Mesothelial cell of epicardium (in vitro differentiated cells): ENCODE measurements at regions not wholly inside any gene's neighbourhood (a gene's known extent, or its start where the extent isn't known, plus 50 kb on each side); places are given as distances from the start of the nearest gene placed in this dataset.

Experiments
- DNase-seq, 2 experiments: peaks; one replicate each; pipeline ENCODE4 v3.0.0; 2021; ENCODE audit warnings: low spot score in 2 of 2; ENCODE audit not compliant: unreplicated experiment in 2 of 2
- H3K27ac Mint-ChIP-seq: 2 replicates; pipeline ENCODE4 v1.8.0; 2021; ENCODE audit warnings: mixed read lengths
- H3K27me3 Mint-ChIP-seq: 2 replicates; pipeline ENCODE4 v1.8.0; 2021; ENCODE audit warnings: low read depth, mixed read lengths
- H3K36me3 Mint-ChIP-seq: 2 replicates; pipeline ENCODE4 v1.8.0; 2021; ENCODE audit warnings: mixed read lengths
- H3K4me1 Mint-ChIP-seq: 2 replicates; pipeline ENCODE4 v1.8.0; 2021; ENCODE audit warnings: mixed read lengths
- H3K4me3 Mint-ChIP-seq: 2 replicates; pipeline ENCODE4 v1.8.0; 2021; ENCODE audit warnings: mild to moderate bottlenecking, moderate library complexity, mixed read lengths
- H3K9me3 Mint-ChIP-seq: 2 replicates; pipeline ENCODE4 v1.8.0; 2021; ENCODE audit warnings: mixed read lengths
- CTCF ChIP-seq: fragments of 200-600 bp; sonication (generic); IDR thresholded peaks from one replicate; pipeline ENCODE4 v1.5.0; 2021; ENCODE audit warnings: antibody characterized with exemption; ENCODE audit not compliant: unreplicated experiment

GRCh38 chr6:21664314-21665109 is 71.0 kb downstream of the SOX4 start:
- DNase-seq, result peak; percentile 35 to 67

GRCh38 chr6:21665110-21665391 is 71.5 kb downstream of the SOX4 start:
- TF ChIP-seq CTCF, result no peak
- Mint-ChIP-seq H3K4me3 (peak overlapping the region; percentile 85), H3K4me1 (peaks cover 39% of the 10 kb centered on the region), H3K36me3 (no peaks in the 10 kb centered on the region), H3K27me3 (no peaks in the 10 kb centered on the region), H3K9me3 (no peaks in the 10 kb centered on the region), H3K27ac (peak overlapping the region; percentile 96)
- DNase-seq, result no peak

More at GRCh38 chr6:21664314-21665109, 71.0 kb downstream of the SOX4 start:
- TF ChIP-seq CTCF, result no peak
- Mint-ChIP-seq H3K4me1 (peaks cover 39% of the 10 kb centered on the region), H3K27ac (peak overlapping the region; percentile 96), H3K36me3 (no peaks in the 10 kb centered on the region), H3K27me3 (no peaks in the 10 kb centered on the region), H3K4me3 (peak overlapping the region; percentile 85), H3K9me3 (no peaks in the 10 kb centered on the region)

- peaks cover 45% of the 10 kb centered on the region for H3K4me1 Mint-ChIP-seq
- DNase-seq, result peak in 1 of 2 experiments; percentile 46
- H3K27me3 Mint-ChIP-seq, result no peaks in the 10 kb centered on the region
- TF ChIP-seq CTCF, result no peak
- no peaks in the 10 kb centered on the region for H3K9me3 Mint-ChIP-seq
- no peaks in the 10 kb centered on the region for H3K36me3 Mint-ChIP-seq
- peak overlapping the region; percentile 96 for H3K27ac Mint-ChIP-seq
- peak overlapping the region; percentile 85 for H3K4me3 Mint-ChIP-seq
Measured at GRCh38 chr6:21665392-21666200, 72.0 kb downstream of the SOX4 start.

- Mint-ChIP-seq H3K36me3 (no peaks in the 10 kb centered on the region), H3K4me1 (peaks cover 49% of the 10 kb centered on the region), H3K4me3 (peak overlapping the region; percentile 85), H3K27me3 (no peaks in the 10 kb centered on the region), H3K9me3 (no peaks in the 10 kb centered on the region), H3K27ac (peak overlapping the region; percentile 96)
- TF ChIP-seq CTCF, result no peak
- DNase-seq, result peak; percentile 25 to 48
Measured at GRCh38 chr6:21666201-21666691, 72.7 kb downstream of the SOX4 start.

- Mint-ChIP-seq H3K27ac (peak overlapping the region; percentile 89), H3K9me3 (no peaks in the 10 kb centered on the region), H3K4me1 (peaks cover 49% of the 10 kb centered on the region), H3K36me3 (no peaks in the 10 kb centered on the region), H3K4me3 (peak overlapping the region; percentile 85), H3K27me3 (no peaks in the 10 kb centered on the region)
- TF ChIP-seq CTCF, result no peak
- peak in 1 of 2 experiments; percentile 39 for DNase-seq
Measured at GRCh38 chr6:21666853-21667681, 73.5 kb downstream of the SOX4 start.
